ENCODE measurements at regions not wholly inside any gene's neighbourhood (a gene's known extent, or its start where the extent isn't known, plus 50 kb on each side); places are given as distances from the start of the nearest gene placed in this dataset.

DNA sequence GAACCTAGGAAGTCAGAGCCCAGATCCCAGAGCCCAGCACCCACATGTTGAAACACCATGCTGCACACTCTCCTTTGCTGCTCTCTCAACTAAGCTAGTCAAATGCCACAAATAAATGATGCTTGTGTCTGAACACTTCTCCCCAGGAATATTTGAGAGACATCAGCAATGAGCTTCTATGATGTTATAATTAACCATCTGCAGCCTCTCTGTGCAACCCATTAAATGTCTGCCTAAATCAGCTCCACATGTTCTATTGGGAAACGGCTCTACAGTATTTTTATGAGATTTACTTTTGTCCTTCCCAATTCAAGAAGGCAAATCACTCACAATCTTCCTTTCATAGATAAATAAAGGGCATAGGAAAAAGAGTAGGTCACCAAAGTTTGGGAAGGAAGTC lies 266.8 kb upstream of the PARD3B start:
- DNase-seq = no peak

GRCh38 chr2:204279819-204280218 lies 265.5 kb upstream of the PARD3B start:
- no peak for DNase-seq

GRCh38 chr2:204280262-204280668 lies 265.0 kb upstream of the PARD3B start:
- DNase-seq = no peak

DNA sequence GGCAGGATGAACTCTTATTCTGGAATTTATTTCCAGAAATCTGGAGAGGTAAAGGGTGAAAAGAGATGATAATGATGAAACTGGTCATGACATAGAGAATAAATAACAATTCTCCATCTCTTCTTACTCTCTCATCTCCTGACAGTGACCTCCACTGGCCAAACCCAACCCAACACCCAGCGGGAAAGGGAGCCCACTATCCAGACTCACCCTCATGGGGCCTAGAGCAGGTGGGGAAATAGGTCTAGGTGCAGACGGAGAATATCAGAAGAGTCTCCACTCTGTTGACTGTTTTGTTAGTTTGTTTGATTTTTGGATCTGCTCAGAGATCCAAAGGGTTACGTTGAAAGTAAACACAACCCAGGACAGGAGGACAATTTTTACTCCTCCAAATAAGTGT lies 263.2 kb upstream of the PARD3B start:
- DNase-seq = no peak

DNA sequence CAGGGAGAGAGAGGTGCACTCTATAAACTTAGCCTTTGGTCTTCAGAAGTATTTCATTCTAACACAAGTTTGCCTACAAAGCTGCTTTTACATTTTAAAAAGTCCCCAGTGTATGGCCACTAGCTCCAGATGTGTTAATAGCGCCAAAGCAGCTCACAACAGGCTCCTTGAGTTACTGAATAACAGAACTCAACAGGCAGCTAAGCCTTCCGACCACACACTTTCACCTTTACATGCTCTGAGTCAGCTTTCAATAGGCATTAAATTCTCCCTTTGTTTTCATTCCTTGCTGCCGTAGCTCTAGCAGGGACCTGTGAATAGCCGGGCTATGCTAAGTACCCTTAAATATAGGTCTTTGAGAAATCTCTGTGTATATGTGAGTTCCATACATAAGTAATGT lies 262.8 kb upstream of the PARD3B start:
- no peak for DNase-seq

DNA sequence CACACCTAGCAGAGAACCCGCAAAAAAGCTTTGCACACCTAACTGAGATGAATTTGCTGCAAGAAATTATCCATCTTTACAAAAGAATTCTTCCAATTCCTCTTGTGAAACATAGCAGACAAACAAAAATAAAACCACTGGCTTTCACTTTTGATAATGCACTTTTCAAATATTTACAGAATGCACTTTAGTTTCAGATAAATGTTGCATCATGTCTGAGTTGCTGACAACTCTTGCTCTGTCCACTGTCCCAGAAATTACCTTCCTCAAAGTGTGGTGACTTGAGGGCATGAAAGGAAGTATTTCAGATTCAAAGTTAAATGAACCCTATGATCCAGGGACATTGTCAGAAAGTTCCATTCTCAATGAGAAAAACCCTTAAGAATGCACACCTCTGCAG lies 256.2 kb upstream of the PARD3B start:
- no peak for DNase-seq

DNA sequence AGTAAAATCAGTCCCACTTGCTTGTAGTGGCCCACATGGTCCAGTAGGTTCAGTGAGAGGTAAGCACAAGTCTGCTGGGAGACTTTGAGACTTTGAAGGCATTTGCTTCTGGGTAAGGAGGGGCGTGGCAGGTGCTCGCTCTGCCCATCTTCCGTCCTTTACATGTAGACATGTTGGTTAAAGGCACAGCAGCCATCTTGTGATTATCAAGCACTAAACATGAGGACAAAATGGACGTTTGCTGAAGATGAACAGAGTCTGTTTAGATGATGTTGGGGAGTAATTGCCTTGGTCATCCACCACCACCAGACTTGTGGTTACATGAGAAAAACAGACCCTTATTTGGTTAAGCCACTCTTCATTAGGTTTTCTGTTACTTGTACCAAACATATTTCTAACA lies 252.8 kb upstream of the PARD3B start:
- DNase-seq = no peak

GRCh38 chr2:204293884-204294747 lies 251.2 kb upstream of the PARD3B start:
- DNase-seq = no peak

DNA sequence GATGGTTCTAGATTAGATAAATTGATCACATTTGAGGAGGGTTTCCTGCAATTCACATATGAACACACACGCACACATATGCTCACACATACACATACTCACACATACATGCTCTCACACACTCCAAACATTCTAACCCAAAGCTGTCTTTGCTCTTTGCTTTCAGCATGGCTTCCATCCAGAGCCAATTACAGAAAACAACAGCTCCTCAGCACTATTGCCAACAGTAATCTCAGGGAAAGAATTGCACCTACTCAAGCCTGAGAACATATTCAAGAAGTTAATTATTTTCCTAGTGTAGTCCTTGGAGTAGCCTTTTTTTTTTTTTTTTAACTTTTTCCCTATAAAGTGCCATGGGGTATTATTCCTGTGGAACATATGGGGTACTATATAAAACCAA lies 246.9 kb upstream of the PARD3B start:
- DNase-seq = no peak

DNA sequence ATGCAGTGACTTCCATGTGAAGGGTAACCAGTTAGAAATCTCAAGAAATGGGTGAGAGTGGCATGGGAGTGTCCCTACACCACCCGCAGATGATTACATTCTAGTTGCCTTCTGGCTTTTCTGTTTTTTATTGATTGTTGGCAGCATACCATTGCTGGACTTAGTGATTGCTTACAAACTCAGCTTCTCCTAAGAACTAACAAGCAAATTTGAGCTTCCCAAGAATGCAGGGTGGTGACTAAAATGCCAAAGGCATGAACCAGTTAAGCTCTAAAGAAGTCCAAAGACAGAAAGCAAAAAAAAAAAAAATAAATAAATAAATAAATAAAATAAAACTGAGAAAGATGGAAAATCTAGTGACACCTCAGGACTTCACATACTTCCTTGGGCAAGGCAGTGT lies 245.5 kb upstream of the PARD3B start:
- DNase-seq = no peak

DNA sequence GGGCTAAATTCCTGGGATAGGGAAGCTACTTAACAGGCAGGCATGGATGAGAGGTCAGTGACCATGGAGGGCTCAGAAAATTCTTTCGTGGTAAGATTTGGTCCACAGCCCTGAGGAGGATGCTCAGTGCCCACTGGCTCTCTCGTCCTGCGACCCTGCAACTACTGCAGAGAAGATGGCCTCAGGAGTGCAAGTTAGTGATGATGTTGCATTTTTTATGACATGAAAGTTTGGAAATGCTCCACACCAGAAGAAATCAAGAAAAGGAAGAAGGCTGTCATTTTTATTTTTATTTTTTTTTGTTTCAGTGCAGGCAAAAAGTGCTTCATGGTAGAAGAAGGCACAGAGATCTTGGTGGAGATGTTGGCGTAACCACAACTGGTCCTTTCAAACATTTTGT lies 238.6 kb upstream of the PARD3B start:
- no peak for DNase-seq

GRCh38 chr2:204312105-204312504 lies 233.2 kb upstream of the PARD3B start:
- DNase-seq = no peak

DNA sequence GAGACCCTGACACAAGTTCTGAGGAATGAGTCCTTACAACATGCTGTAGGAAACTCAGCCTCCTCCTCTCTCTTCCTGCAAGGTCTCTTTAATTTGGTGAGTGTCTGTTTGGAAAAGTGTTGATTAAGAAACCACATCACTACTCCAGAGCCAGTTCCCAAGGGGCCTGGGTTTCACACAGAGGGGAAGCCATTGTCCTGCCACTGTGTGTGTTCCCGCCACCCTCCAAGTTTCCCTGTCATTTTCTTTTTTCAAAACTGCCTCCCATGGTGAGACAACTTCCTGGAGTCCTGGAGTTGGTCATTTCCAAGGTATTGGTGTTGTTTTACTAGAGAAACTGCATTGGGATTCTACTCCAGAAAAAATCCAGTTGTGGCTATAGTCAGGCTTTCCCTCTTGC lies 232.0 kb upstream of the PARD3B start:
- DNase-seq = no peak

DNA sequence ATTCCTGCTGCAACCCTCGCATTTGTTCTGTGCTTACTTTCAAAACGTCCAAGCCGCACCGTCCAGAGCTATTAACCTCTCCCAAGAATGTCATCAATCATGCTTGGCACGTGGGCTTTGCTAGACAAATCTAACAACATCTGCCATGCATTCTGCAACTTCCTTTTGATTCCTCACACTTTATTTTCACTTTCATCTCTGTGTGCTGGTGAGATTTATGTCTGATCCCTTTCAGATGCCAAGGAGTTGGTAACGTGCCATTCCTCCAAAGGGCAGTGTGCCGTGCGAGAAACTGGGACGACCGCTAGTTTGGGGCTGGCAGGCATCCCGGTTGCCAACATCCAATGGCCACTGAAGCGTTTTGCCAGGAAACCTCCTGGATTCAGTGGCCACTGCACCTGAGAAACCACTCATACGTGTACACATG lies 230.0 kb upstream of the PARD3B start:
- peak; percentile 94 for DNase-seq

- DNase-seq = no peak
Observed at GRCh38 chr2:204317640-204318039, 227.6 kb upstream of the PARD3B start.

DNA sequence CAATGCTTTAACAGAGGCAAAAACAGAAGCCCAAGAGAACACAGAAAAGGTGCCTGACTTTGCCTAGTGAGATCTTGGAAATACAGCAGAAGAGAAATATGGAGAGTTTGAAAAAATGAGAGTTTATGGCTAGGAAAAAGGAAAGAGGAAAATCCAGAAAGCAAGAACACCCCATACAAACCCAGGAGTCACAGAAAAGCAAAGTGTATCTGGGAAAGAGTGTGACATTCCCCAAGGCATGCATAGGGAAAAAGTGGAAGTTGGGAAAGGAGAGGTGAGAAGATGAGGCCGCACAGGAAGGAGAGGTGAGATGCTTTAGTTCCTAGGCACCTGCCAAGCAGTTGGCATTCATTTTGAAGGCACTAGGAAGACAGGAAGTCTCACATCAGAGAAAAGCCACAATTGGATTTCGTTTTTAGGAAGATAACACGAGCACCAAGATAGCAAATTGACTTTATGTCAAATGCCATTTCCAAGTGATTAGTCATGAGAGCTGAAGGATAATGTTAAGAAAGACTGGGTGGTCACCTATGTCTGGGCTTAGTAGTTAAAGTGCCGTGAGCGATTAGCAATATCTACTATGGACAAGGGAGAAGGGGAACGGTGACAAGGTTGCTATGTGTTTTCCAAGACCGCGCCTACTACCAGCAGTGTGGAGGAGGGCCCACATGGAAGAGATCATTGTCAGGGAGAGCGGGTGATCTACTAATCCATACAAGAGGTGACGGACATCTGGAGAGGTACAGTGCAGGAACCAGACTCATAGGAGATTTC lies 224.1 kb upstream of the PARD3B start:
- DNase-seq = no peak

DNA sequence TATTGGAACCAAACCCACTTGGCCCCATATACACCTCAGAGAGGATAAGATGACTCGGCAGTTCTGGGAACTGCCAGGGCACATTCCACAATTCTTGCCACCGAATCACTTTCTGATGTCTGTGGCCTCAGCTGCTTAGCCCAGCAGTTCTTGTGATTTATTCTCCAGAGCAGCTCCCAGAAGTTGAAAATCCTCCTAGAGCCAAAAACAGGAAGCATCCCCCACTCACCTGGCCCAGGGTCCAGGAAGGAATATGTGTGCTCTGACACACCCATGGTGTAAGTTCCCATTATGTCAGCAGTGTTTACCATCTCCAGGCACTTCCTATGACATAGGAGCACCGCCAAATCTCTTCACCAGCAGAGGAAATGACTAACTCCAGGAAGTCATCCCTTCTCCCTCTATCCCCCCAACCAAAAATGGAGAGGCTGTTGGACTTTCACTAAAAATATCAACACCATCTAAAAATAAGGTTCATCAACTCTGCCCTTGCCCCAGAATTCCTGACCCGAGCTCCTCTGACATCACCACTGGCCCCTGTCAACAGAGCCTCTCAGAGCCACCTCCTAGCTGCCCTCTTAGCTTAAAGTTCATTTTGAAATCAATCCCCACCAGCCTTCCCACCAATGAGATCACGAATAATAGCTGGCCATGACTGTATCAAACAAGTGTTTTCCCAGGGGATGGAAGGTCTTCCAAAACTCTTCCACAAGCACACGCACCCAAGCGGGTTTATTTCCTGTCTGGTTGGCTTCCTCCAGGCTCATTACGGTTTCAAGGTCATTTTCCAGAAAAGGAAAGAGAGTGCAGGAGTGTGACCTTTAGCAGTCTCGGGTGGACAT lies 223.1 kb upstream of the PARD3B start:
- no peak for DNase-seq

- DNase-seq = peak; percentile 61
Observed at GRCh38 chr2:204325468-204325867, 219.8 kb upstream of the PARD3B start.

DNA sequence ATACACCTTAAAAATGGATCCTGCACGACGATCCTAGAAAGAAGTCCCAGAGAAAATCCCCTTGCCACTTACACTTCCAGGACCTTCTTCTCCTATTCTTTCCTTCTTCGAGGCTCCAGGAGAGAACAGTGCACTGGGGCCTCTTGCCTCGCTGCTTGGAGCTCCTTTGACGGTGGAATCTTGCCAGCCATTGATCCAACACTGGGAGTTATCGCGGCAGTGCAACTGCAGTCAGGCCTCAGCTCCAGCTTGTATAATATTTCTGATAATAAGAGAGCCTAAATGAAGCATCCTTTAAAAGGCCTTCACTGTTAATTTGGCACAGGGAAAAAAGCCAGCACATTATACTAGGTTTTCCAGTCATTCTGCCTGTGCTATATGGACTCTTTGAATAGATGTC lies 216.9 kb upstream of the PARD3B start:
- DNase-seq = no peak

GRCh38 chr2:204329016-204329415 lies 216.3 kb upstream of the PARD3B start:
- DNase-seq = no peak

DNA sequence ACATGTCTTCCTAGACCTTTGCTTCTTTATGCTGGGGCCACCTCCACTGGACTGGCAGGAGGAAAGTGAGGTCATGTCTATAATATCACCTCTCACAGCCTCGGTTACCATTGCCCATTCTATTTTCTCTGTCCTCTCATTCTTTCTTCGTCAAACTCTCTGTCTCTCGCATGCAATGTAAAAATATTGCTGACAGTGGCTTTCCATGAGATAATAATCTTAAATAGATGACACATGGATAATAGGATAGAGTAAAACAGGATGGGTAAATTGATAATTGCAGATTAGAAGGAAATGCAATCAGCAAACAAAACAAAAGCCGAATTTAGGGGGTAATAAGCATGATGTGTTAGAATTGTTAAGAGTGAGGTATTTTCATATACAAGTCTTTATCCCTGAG lies 215.7 kb upstream of the PARD3B start:
- no peak for DNase-seq

DNA sequence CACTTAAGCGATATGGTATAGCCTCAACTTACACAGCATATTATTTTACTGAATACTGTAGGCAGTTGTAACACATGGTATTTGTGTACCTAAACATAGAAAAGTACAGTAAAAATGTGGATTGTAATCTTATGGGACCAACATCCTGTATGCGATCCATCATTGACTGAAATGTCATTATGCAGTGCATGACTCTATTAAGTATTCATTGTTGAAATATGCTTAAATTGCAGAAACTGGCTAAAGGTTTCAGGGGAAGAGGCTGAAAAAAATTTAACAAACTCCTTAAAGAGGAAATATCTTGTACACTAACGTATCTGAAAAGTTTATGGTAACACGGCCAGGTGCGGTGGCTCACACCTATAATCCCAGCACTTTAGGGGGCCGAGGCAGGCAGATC lies 214.1 kb upstream of the PARD3B start:
- no peak for DNase-seq

DNA sequence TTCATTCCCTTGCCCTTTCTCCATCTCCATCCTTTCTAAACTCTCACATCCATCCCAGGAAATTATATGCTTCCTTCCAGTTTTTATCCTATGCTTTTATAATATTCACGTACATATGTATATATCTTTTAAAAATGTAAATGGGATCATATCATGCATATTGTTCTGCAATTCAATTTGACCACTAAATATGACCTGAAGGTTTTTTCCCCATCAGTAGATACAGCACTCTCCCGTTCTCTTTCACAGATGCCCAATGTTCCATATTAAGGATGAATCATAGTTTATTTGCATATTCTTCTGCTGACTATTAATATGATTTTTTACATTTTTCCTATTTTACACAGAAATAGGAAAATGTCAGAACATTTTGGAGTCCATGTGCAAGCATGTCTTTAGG lies 213.3 kb upstream of the PARD3B start:
- DNase-seq = no peak
